ENCODE measurements at regions not wholly inside any gene's neighbourhood (a gene's known extent, or its start where the extent isn't known, plus 50 kb on each side); places are given as distances from the start of the nearest gene placed in this dataset.
"Not testable (repeated sequence)": the region's sequence is repeated elsewhere in the genome, so short reads cannot be mapped to it uniquely, and the experiment has no call there.

- TF ChIP-seq CTCF (IDR thresholded peaks at IDR 0.05; ENCODE audit: insufficient read depth, low read depth, low read length, missing control alignments) = no peak
- no peak overlapping the region for H3K4me3 ChIP-seq (ENCODE audit: low read depth, low read length)
- DNase-seq (ENCODE audit: low read depth) = no peak
Measured at GRCh38 chr9:73911804-73912203, 585.3 kb upstream of the RORB start.

GRCh38 chr9:73916016-73916673 lies 581.0 kb upstream of the RORB start:
- H3K4me3 ChIP-seq (ENCODE audit: low read depth, low read length) = no peak overlapping the region
- peak; percentile 2 for DNase-seq (ENCODE audit: low read depth)
- no peak for TF ChIP-seq CTCF (IDR thresholded peaks at IDR 0.05; ENCODE audit: insufficient read depth, low read depth, low read length, missing control alignments)

GRCh38 chr9:73919712-73920111 lies 577.4 kb upstream of the RORB start:
- no peak overlapping the region for H3K4me3 ChIP-seq (ENCODE audit: low read depth, low read length)
- no peak for DNase-seq (ENCODE audit: low read depth)
- no peak for TF ChIP-seq CTCF (IDR thresholded peaks at IDR 0.05; ENCODE audit: insufficient read depth, low read depth, low read length, missing control alignments)

- no peak overlapping the region for H3K4me3 ChIP-seq (ENCODE audit: low read depth, low read length)
- DNase-seq (ENCODE audit: low read depth) = no peak
- TF ChIP-seq CTCF (IDR thresholded peaks at IDR 0.05; ENCODE audit: insufficient read depth, low read depth, low read length, missing control alignments) = no peak
Measured at GRCh38 chr9:73923796-73924195, 573.3 kb upstream of the RORB start.

GRCh38 chr9:73951147-73951546 lies 546.0 kb upstream of the RORB start:
- no peak for TF ChIP-seq CTCF (IDR thresholded peaks at IDR 0.05; ENCODE audit: insufficient read depth, low read depth, low read length, missing control alignments)
- no peak for DNase-seq (ENCODE audit: low read depth)
- no peak overlapping the region for H3K4me3 ChIP-seq (ENCODE audit: low read depth, low read length)

- no peak for TF ChIP-seq CTCF (IDR thresholded peaks at IDR 0.05; ENCODE audit: insufficient read depth, low read depth, low read length, missing control alignments)
- H3K4me3 ChIP-seq (ENCODE audit: low read depth, low read length) = no peak overlapping the region
- no peak for DNase-seq (ENCODE audit: low read depth)
Measured at GRCh38 chr9:73962792-73963191, 534.3 kb upstream of the RORB start.

- DNase-seq (ENCODE audit: low read depth) = no peak
- TF ChIP-seq CTCF (IDR thresholded peaks at IDR 0.05; ENCODE audit: insufficient read depth, low read depth, low read length, missing control alignments) = no peak
- no peak overlapping the region for H3K4me3 ChIP-seq (ENCODE audit: low read depth, low read length)
Measured at GRCh38 chr9:73969936-73970335, 527.2 kb upstream of the RORB start.

- DNase-seq (ENCODE audit: low read depth); H3K4me3 ChIP-seq (ENCODE audit: low read depth, low read length): not testable (repeated sequence)
Measured at GRCh38 chr9:73976424-73976823, 520.7 kb upstream of the RORB start.
